HG03025 (cell line): ENCODE measurements at regions not wholly inside any gene's neighbourhood (a gene's known extent, or its start where the extent isn't known, plus 50 kb on each side); places are given as distances from the start of the nearest gene placed in this dataset.

Experiments
- ATAC-seq: cut with Tn5 transposase; IDR thresholded peaks from one replicate; pipeline ENCODE4 v1.9.1; 2021; ENCODE audit warnings: mild to moderate bottlenecking, moderate library complexity; ENCODE audit not compliant: unreplicated experiment, low FRiP score

DNA sequence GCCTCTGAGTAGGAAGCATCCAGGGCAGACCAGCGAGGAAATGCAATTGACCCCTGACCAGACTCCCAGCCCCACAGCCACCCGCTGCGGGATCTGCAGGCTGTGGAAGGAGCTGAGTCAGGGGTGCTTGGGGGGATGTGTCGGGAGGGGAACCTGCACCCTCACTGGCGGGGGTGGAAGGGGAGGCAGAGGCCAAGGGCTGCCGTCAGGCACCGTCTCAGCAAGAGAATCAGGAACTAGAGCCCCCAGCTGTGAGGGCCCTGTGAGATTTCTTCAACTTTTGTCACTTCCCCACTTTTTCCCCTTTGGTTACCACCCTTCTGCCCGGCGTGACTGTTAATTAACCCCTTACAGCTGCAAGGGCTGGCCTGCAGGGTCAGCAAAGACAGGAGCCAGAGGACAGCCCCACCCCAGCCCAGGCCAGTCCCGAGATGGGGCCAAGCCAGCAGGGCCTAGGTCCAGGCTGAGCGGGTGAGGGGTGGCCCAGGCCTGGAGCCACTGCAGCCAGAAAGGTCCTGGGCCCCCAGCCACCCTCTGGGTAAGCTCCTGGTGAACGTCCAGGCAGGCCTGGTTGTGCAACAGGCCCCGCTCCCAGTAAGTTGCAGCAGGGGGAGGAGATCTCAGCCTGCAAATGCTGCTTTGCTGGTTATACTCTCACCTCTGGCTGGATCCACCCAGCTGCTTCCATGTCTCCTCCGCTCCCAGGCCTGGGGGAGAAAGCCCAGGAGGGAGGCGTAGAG lies 147.0 kb upstream of the ID2 start:
- ATAC-seq, result no peak

DNA sequence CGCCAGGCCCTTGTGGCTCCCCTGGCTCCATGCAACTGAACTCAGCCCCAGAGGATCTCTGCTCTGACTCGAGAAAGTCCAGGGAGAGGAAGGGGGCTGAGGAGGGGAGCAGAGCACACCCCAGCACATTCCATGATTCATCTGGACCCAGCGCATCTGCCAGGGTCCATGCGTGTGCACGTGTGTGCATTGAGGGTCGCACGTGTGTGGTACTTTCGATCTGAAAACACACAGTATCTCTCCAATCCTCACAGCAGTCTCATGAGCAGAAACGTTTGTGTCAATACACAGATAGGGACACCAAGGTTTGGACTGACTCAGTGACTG lies 146.4 kb upstream of the ID2 start:
- no peak for ATAC-seq

DNA sequence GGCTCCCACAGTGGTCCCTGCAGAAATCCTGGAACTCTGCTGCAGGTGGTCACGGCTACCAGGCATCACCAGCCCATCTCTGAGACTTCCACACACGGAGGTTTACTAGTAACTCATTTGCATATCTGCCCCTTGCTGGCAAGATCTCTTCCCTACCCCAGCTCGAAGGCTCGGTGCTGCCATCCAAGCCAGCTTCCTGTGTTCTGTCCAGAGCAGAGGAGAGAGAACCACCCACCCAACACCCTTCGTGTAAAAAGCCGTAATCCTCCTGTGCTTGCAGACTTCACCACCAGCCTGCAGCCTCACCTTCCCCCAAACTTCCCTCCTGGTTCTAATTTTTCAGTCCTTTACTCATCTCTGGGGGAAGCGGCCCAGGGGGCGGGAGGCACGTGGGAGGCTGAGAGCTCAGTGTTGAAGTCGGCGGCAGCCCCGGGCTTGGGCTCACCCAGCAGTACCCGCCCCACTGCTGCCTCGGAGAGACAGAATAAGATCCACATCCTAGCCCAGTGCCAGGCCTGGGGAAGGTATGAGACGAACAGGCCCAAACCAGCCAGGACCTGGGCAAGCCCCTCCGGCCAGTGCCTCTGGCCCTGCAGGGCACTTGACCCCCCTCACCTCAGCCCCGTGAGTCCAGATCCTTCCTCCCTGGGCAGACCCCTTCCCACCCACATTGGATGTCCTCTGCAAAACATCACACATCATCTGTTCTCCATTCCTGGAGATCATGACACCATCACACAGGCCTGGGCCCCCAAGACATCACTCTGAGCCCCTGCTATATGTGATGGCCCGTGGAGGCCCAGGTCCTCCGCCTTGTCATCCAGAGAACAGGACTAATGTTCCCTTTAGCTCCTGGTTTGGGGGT lies 145.8 kb upstream of the ID2 start:
- no peak for ATAC-seq

DNA sequence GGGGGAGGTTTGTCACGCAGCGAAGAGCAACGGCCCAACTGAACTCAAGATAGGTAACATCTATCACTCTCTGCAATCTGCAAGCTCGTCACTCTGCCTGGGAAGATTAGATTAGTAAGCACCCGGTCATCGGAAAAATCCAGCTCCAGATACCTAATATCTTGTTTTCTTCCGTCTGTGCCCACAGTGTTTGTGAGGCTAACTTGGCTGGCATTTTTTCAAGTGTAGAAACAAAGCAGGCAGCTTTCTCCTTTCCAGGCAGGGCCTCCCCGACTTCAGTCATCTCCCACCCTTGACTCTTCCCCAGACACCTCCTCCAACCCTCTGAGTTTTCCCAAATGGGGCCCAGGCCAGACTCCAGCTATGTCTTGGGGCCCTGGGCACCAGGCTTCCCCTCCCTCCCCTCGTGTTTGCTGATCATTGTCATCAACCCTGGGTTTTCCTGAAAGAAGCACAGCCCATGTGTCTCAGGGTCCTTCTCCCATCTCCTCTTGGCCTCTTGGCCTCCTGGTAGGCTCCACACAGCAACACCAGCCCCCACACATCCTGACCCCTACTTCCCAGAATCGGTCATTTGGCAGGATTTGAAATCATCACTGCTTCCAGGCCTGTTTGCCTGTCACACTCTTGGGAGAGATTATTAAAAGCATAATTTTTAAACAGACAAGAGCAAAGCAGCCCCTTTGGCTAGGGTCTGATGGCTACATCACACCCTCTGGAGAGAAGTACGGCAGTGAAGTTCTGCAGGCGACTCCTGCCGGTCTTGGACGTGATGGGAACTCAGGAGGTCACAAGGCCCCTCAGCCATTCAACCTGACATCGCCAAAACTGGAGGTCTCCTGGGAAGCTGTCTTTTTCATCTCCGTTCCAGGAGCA lies 144.9 kb upstream of the ID2 start:
- no peak for ATAC-seq

DNA sequence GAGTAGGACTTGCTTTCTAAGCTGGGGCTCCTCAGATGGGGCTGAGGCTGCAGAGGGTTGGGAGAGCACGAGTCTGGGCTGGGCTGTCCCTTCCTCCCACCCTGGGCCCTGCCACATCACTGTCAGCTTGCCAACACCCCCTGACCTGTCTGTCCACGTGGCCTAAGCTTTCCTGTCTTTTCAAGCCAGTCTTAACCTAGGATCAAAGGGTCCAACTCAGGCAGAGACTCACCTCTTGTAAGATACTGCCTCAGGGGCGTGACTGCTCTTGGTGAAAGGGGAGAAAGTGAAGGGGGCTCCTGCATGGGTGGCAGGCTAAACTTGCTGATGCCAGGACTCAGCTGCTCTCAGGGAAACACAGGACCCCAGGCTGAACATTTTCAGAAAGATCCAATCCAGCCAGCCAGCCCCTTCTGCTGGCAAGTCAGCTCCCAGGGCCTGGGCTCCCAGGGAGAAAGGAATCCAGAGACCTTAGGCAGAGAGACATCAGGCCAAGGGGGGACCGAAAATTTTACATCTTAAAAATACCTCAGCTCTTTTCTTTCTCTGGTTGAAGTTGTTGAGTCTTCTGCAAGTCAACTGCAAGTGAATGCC lies 144.2 kb upstream of the ID2 start:
- ATAC-seq, result no peak

DNA sequence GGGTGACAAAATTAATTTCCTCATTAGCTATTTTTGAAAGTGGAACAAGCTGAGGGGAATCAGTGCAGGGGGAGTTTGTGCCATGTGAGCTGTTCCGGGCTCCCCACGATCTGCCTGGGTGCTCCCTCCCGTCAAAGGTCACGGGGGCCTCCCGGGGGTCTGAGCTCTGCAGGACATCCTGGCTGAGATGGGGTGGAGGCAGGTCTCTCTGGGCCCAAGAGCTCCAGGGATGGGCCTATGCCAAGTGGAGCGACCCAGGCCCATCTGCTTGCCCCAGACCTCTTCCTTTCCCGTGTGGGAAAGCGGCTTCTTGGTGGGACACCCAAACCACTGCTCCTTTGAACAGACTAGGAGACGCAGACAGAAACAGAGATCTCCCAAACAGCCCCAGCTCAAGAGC lies 143.3 kb upstream of the ID2 start:
- no peak for ATAC-seq

DNA sequence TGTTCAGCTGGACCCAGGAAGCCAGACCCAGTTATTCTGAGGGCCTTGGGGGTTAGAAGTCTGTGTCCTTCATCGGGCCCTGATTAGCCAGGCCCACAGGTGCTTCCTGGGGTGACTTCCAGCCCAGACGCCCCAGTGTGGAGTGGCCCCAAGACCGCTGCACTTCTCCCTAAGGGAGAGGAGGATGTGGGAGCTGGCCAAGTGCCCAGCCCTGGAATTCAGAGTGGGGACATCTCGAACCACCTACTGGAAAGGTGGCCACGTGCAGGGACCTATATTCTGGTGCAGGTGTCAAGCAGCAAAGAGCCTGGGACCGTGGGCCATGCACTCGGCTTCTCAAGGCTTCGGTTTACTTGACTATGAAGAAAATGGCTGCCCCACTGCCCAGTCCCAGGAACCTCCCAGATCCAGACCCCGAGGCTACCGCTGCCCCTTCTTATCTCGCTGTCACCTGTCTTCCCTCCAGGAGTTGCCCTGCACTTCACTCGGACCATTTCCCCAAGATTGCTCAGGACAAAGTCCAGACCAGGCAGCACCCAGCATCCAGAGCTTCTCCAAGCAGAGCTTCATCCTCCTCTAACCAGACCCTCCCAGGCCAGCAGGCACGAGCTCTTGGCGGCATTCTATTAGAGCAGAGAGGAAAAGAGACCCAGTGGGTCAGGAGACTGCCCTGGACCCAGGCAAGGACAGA lies 142.8 kb upstream of the ID2 start:
- no peak for ATAC-seq

DNA sequence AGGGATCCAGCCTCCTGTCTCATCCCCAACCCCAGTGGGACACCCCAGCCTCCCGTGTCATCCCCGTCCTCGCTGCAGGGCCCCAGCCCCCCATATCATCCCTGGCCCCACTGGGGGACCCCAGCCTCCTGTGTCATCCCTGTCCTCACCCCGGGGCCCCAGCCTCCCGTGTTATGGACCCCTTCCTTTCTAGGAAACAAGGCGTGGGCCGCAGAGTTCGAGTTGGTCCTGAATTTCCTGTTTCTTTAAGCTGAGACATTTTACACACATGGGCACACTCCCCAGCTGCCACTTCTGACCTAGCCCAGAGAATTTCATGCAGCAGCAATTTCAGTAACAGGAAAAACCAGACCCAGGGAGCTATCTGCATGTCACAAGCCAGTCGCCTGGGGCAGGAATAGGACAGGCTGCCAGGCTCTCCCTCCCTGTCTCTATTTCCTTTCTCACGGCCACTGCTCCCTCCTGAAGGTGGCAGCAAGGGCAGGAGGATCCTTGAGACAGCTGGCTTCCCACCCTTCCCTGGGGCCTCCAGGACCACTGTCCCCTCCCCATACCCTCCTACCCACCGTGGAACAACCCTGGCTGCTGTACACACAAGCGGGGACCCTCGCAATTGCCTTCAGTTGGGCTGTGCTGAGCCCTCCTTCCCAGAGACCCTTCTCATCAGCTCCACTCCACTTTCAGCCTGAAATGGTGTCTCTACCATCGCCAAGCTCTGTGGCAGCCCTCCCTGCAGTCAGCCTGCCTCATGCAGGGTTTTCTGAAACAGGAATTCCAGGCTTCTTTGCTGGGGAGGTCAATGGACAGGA lies 141.9 kb upstream of the ID2 start:
- no peak for ATAC-seq

DNA sequence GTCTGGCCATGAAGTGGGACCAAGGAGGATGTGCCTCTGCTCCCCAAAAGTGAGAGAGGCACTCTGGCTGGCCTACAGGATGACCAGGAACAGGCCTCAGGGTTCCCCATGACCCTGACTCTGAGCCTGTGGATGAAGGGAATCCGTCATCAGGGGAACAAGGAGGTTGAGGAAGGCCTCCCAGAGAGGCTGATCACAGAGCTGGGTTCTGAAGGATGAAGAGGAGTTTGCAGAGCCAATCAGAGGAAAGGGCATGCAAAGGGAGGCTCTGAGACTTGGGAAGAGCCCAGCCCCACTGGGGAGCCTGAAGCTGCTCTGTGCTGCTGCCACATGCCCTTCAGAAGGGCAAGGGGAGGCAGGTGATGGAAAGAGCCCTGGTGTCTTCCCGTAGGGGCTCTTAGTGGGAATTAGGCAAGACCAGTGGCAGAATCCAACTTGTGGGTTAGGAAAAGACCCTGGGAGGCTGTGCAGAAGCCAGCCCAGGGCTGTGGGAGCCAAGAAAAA lies 141.3 kb upstream of the ID2 start:
- ATAC-seq, result no peak

DNA sequence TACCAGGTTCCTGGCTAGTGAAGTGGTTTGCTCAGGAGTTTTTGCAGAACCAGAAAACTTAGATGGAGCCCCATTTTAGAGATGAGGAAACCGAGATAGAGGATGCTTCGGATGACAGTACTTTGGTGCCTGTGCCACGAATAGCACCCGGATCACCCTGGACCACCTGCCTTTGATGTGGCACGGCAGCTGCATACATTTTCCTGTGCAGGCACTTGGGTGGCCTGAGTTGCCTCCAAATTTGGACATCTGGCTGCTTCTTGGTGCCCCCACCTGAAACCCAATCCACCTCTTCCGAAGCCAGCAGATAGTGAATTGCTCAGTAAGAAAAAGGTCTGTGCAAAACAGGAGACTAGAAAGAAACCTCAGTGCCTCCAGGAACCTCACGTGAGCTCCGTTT lies 140.6 kb upstream of the ID2 start:
- no peak for ATAC-seq

DNA sequence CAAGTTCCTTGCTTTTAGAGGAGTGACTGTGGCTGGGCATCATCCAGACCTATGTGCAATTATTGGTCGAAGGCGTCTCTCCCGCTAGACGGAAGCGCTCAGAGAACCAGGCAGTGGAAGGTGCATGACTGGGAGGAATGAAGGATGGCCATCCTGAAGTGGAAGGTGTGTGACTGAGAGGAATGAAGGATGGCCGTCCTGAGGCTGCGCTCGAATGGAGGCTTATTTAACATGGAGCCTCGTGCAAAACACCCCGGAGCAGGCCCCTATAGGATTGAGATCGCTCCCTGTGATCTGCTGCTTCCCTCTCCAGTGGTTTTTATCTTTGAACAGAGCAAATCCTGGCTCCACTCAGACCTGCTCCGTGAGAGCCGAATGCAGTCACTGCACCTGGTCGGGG lies 140.2 kb upstream of the ID2 start:
- no peak for ATAC-seq

DNA sequence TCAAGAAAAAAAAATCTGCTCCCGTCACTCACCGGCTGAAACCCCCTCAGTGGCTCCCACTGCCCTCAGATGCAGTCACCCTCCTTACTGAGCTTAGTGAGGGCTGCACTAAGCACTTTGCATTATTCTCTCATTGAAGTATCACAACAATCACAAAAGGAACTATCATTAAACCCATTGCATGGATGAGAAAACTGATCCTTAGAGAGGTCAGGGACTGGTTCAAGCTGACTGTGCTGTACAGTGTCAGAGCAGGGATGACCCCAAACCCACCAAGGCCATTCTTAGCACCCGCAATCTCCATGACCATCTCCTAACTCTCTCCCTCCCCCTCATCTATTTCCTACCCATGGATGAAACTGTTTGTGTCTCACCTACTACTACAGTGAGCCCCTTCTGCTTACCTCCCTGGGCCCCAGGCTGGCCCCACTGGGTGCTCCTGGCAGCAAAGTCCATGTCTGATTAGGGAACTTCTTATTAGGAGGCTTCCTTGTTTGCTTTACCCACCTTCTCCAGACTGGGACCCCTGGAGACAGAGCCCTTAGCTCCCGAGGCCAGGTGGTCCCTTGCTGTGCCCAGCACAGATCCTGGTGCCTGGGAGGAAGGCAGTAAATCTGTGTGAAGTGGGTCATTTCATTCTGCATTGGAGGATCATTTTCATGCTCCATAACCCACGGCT lies 139.3 kb upstream of the ID2 start:
- no peak for ATAC-seq

DNA sequence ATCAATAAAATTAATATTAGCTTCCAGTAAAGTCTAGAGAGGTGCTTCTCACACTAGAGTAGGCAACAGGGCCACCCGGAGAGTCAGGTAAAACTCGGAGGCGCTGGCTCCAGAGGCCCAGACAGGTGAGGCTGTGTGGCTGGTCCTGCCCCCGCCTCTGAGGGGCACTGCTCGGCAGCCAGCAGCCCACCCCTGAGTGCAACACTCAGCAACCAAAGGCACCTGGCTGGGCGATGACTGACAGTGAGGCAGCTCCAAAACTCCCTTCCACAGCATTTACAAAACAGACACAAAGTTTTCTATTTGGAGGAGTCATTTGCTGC lies 138.8 kb upstream of the ID2 start:
- peak; percentile 12 for ATAC-seq

DNA sequence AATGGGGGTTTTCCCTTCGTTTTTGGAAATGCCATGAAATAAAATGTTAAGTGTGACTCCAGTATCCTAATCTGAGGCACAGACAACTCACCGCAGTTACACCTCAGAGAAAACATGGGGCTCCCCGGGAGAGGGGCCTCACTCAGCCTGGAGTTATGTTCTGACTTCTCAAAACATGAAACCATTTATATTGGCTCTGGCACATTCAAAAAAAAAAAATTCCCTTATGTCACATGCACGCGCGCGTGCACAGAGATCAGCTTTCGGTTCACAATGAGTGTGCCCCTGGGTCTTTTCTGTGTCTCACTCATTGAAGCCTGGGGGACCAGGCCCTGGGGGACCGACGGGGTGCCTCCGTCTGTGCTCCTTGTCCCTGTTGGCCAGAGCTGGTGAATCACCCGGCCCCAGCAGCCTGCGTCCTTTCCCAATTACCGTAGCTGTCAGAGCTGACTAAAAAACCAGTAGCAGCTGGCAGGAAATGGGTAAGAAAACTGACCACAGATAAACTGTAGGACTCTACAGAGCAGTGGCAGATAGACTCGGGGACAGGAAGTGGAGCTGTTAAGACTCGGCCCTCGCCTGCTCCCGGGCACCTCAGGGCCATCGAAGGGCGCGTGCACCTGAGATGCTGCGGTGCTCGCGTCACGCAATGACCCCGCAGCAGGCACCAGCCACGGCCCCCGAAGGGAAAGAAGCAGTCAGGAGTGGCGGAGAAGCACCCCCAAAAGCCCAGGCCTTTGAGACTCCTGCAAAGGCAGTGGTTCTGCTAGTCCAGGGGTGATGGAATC lies 138.3 kb upstream of the ID2 start:
- peak; percentile 67 for ATAC-seq

DNA sequence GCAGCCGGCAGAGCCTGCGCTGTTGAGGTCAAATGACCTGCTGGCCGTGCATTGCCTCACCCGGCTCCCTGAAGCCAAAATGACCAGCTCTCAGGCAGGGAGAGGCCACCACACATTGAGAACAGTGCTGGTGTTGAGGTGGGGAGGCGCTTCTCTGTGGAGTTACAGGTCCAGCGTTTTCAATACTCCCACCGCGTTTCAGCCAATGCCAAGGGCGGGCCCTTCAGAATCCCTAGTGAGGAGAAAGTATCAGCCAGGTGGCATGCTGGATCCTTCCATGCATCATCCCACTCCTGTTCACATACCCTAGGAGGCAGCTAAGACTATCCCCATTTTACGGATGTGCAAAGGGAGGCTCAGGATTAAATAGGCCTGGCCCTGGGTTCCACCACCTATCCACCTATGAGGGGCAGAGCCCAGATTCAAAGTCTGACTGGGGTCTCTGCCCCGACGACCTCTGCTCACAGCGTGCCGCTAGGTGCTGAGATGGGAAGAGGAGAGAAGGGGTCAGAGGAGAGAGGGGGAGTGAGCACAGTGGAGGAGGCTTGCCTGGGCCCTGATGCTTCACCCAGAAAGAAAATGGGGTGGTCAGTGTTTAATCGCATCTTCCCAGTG lies 137.6 kb upstream of the ID2 start:
- ATAC-seq, result no peak

DNA sequence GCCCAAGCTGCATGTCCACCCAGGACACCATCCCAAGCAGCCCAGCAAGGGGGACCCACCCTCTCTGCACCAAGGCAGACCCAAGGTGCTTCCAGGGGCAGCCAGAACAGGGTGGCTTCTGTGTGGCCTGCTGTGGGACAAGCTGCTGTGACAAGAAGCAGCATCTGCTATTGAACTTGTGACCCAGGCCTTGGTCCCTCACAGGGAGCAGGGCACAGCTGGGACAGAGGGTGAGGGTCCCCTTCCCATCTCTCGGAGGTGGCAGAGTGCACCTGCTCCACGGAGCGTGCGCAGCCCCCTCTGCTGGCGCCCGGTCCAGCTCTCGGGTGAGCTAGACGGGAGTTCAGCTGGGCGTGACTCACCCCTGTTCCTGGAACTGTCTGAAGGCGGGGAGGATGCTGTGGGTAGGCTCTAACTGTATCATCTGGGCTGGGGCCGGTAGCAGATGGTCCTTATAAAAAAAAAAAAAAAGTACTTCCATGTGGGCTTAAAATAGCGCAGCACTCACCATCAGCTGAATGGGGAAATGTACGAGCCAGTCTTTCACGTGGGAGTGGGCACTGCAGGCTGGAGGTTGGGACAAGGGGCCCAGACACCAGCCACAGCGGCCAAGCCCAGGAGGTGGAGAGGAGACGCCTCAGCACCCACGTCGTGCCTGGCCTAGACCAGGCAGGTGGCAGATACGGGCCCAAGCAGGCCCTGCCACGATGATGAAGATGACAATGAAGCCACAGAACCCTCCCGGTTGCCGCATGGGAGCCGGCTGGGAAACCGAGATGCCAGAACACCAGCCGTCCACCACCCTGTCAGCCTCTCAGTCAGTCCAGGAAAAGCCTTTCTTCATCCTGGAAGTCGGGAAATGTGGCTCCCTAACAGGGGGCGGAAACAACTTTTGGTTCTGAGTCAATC lies 136.8 kb upstream of the ID2 start:
- peak; percentile 41 for ATAC-seq
